AG08396 (cell line): ENCODE measurements at regions not wholly inside any gene's neighbourhood (a gene's known extent, or its start where the extent isn't known, plus 50 kb on each side); places are given as distances from the start of the nearest gene placed in this dataset.
"Not testable (repeated sequence)": the region's sequence is repeated elsewhere in the genome, so short reads cannot be mapped to it uniquely, and the experiment has no call there.

Experiments
- DNase-seq: peaks from one replicate; pipeline ENCODE4 v3.0.0; 2012; ENCODE audit warnings: low spot score, mixed read lengths

GRCh38 chr4:120200573-120201110, 134.0 kb upstream of the MAD2L1 start:
- not testable (repeated sequence) for DNase-seq

- DNase-seq: no peak
Measured at GRCh38 chr4:120198411-120198810, 131.8 kb upstream of the MAD2L1 start.

- no peak for DNase-seq
Measured at GRCh38 chr4:120177603-120178002, 111.0 kb upstream of the MAD2L1 start.

- no peak for DNase-seq
Measured at GRCh38 chr4:120175272-120175671, 108.6 kb upstream of the MAD2L1 start.

GRCh38 chr4:120163895-120164294, 97.2 kb upstream of the MAD2L1 start:
- no peak for DNase-seq

GRCh38 chr4:120158841-120159463, 92.3 kb upstream of the MAD2L1 start:
- no peak for DNase-seq

- no peak for DNase-seq
Measured at GRCh38 chr4:120158046-120158445, 91.4 kb upstream of the MAD2L1 start.

- no peak for DNase-seq
Measured at GRCh38 chr4:120156120-120156718, 89.6 kb upstream of the MAD2L1 start.

- DNase-seq: no peak
Measured at GRCh38 chr4:120155287-120155686, 88.6 kb upstream of the MAD2L1 start.

- no peak for DNase-seq
Measured at GRCh38 chr4:120144634-120145033, 78.0 kb upstream of the MAD2L1 start.

- no peak for DNase-seq
Measured at GRCh38 chr4:120144041-120144440, 77.4 kb upstream of the MAD2L1 start.

GRCh38 chr4:120139392-120139791, 72.7 kb upstream of the MAD2L1 start:
- peak; percentile 13 for DNase-seq

- DNase-seq: no peak
Measured at GRCh38 chr4:120132935-120133334, 66.3 kb upstream of the MAD2L1 start.

GRCh38 chr4:120130786-120131185, 64.1 kb upstream of the MAD2L1 start:
- DNase-seq: no peak
